SK-N-SH treated with all-trans-retinoic acid at 6 μM for 48 hours (cell line): ENCODE measurements at regions not wholly inside any gene's neighbourhood (a gene's known extent, or its start where the extent isn't known, plus 50 kb on each side); places are given as distances from the start of the nearest gene placed in this dataset.

ENCODE experiments used
- ATAC-seq: fragments of 200-7000 bp; cut with Tn5 transposase; 3 replicates; pipeline ENCODE4 v1.9.1; 2020; ENCODE audit warnings: mild to moderate bottlenecking, moderate library complexity
- CSDC2 ChIP-seq: fragments of 250-450 bp; sonication (Bioruptor Pico); IDR thresholded peaks from 2 replicates; pipeline ENCODE4 v1.5.0; 2020; ENCODE audit warnings: mild to moderate bottlenecking, moderate library complexity
- ESRRG ChIP-seq: fragments of 250-450 bp; sonication (Bioruptor Pico); IDR thresholded peaks from 2 replicates; pipeline ENCODE4 v1.6.1; 2021; ENCODE audit warnings: mild to moderate bottlenecking
- GLIS3 ChIP-seq: fragments of 250-450 bp; sonication (Bioruptor Pico); IDR thresholded peaks from 2 replicates; pipeline ENCODE4 v1.5.0; 2020; ENCODE audit warnings: mild to moderate bottlenecking, moderate library complexity
- ISL1 ChIP-seq: fragments of 250-450 bp; sonication (Bioruptor Pico); IDR thresholded peaks from 2 replicates; pipeline ENCODE4 v2.1.2; 2022; ENCODE audit warnings: mild to moderate bottlenecking, moderate library complexity
- POU6F1 ChIP-seq: fragments of 250-450 bp; sonication (Bioruptor Pico); IDR thresholded peaks from 2 replicates; pipeline ENCODE4 v1.8.0; 2021; ENCODE audit warnings: low read depth, mild to moderate bottlenecking, moderate library complexity, borderline replicate concordance
- RARB ChIP-seq: fragments of 250-450 bp; sonication (Bioruptor Pico); IDR thresholded peaks from 2 replicates; pipeline ENCODE4 v1.8.0; 2021; ENCODE audit warnings: mild to moderate bottlenecking, moderate library complexity
- TCF4 ChIP-seq: fragments of 250-450 bp; sonication (Bioruptor Pico); IDR thresholded peaks from 2 replicates; pipeline ENCODE4 v1.8.0; 2021; ENCODE audit warnings: mild to moderate bottlenecking, moderate library complexity, borderline replicate concordance
- TOX ChIP-seq: fragments of 250-450 bp; sonication (Bioruptor Pico); IDR thresholded peaks from 2 replicates; pipeline ENCODE4 v1.8.0; 2021; ENCODE audit warnings: mild to moderate bottlenecking, moderate library complexity, borderline replicate concordance
- TSHZ2 ChIP-seq: fragments of 250-450 bp; sonication (Bioruptor Pico); IDR thresholded peaks from 2 replicates; pipeline ENCODE4 v1.5.0; 2020; ENCODE audit warnings: mild to moderate bottlenecking, moderate library complexity
- ZC3H10 ChIP-seq: fragments of 250-450 bp; sonication (Bioruptor Pico); IDR thresholded peaks from 2 replicates; pipeline ENCODE4 v1.5.1; 2021; ENCODE audit warnings: mild to moderate bottlenecking, moderate library complexity
- ZFP3 ChIP-seq: fragments of 250-450 bp; sonication (Bioruptor Pico); IDR thresholded peaks from 2 replicates; pipeline ENCODE4 v1.5.0; 2020; ENCODE audit warnings: mild to moderate bottlenecking, moderate library complexity
- ZNF565 ChIP-seq: fragments of 450-650 bp; formaldehyde crosslinking; conservative IDR thresholded peaks from 2 replicates; pipeline ENCODE4 v1.5.0; 2020; ENCODE audit warnings: low read depth, mild to moderate bottlenecking, moderate library complexity
- ZNF70 ChIP-seq: fragments of 450-650 bp; formaldehyde crosslinking; IDR thresholded peaks from 2 replicates; pipeline ENCODE4 v1.5.0; 2020; ENCODE audit warnings: mild to moderate bottlenecking, moderate library complexity
- ZNF8 ChIP-seq: fragments of 450-650 bp; formaldehyde crosslinking; IDR thresholded peaks from 2 replicates; pipeline ENCODE4 v1.5.0; 2020; ENCODE audit warnings: mild to moderate bottlenecking, moderate library complexity

- no peak for ATAC-seq
- TF ChIP-seq ZNF70 (CRISPR knock-in tag) (no peak), ZNF8 (CRISPR knock-in tag) (no peak), TOX (no peak)
Measured at GRCh38 chr3:139839659-139840058, 95.3 kb upstream of the CLSTN2 start.

GRCh38 chr3:139839014-139839413 lies 96.0 kb upstream of the CLSTN2 start:
- ATAC-seq: no peak
- TF ChIP-seq TSHZ2 (CRISPR knock-in tag) (no peak), RARB (CRISPR knock-in tag) (no peak)

GRCh38 chr3:139838269-139838957 lies 96.6 kb upstream of the CLSTN2 start:
- no peak for ATAC-seq
- TF ChIP-seq ZNF8 (CRISPR knock-in tag) (no peak), ESRRG (CRISPR knock-in tag) (no peak), ZNF565 (CRISPR knock-in tag) (no peak), TOX (no peak), GLIS3 (CRISPR knock-in tag) (no peak), ZFP3 (CRISPR knock-in tag) (no peak), ISL1 (no peak), ZC3H10 (no peak), TSHZ2 (CRISPR knock-in tag) (no peak)

GRCh38 chr3:139836698-139837464 lies 98.1 kb upstream of the CLSTN2 start:
- TF ChIP-seq ZFP3 (CRISPR knock-in tag) (no peak), TCF4 (CRISPR knock-in tag) (no peak), ESRRG (CRISPR knock-in tag) (no peak), TOX (no peak), CSDC2 (CRISPR knock-in tag) (no peak), POU6F1 (CRISPR knock-in tag) (no peak), TSHZ2 (CRISPR knock-in tag) (no peak), RARB (CRISPR knock-in tag) (no peak)
- ATAC-seq: no peak
